Glutamatergic neuron (in vitro differentiated cells): ENCODE measurements at regions not wholly inside any gene's neighbourhood (a gene's known extent, or its start where the extent isn't known, plus 50 kb on each side); places are given as distances from the start of the nearest gene placed in this dataset.

Source experiments
- DNase-seq: peaks from one replicate; pipeline ENCODE4 v3.0.0; 2022
- H3K27ac Mint-ChIP-seq: one replicate; pipeline ENCODE4 v1.8.0; 2020; ENCODE audit warnings: mild to moderate bottlenecking, mixed read lengths, inconsistent platforms; ENCODE audit not compliant: unreplicated experiment
- H3K27me3 Mint-ChIP-seq: one replicate; pipeline ENCODE4 v1.8.0; 2020; ENCODE audit warnings: mild to moderate bottlenecking, moderate library complexity, mixed read lengths, inconsistent platforms; ENCODE audit not compliant: unreplicated experiment
- H3K36me3 Mint-ChIP-seq: one replicate; pipeline ENCODE4 v1.8.0; 2020; ENCODE audit warnings: mild to moderate bottlenecking, mixed read lengths, inconsistent platforms; ENCODE audit not compliant: unreplicated experiment
- H3K4me1 Mint-ChIP-seq: one replicate; pipeline ENCODE4 v1.8.0; 2020; ENCODE audit warnings: mild to moderate bottlenecking, low read depth, mixed read lengths, inconsistent platforms; ENCODE audit not compliant: unreplicated experiment
- H3K4me3 Mint-ChIP-seq: one replicate; pipeline ENCODE4 v1.8.0; 2020; ENCODE audit warnings: mild to moderate bottlenecking, mixed read lengths, inconsistent platforms; ENCODE audit not compliant: unreplicated experiment
- H3K9me3 Mint-ChIP-seq: one replicate; pipeline ENCODE4 v1.8.0; 2020; ENCODE audit warnings: mild to moderate bottlenecking, moderate library complexity, mixed read lengths, inconsistent platforms; ENCODE audit not compliant: unreplicated experiment
- CTCF ChIP-seq: fragments of 200-600 bp; sonication (generic); IDR thresholded peaks from one replicate; pipeline ENCODE4 v1.5.0; 2021; ENCODE audit not compliant: partially characterized antibody, unreplicated experiment

GRCh38 chr10:80702143-80702542 lies 164.4 kb downstream of the SH2D4B start:
- no peak for TF ChIP-seq CTCF
- no peaks in the 10 kb centered on the region for H3K9me3 Mint-ChIP-seq
- DNase-seq = no peak
- H3K27ac Mint-ChIP-seq = no peak overlapping the region
- peaks cover 4% of the 10 kb centered on the region for H3K27me3 Mint-ChIP-seq
- H3K4me1 Mint-ChIP-seq = peaks cover 29% of the 10 kb centered on the region
- H3K36me3 Mint-ChIP-seq = no peaks in the 10 kb centered on the region
- H3K4me3 Mint-ChIP-seq = no peak overlapping the region

- no peak for TF ChIP-seq CTCF
- Mint-ChIP-seq H3K4me3 (no peak overlapping the region), H3K36me3 (no peaks in the 10 kb centered on the region), H3K27me3 (peaks cover 1% of the 10 kb centered on the region), H3K9me3 (no peaks in the 10 kb centered on the region), H3K27ac (no peak overlapping the region), H3K4me1 (peaks cover 24% of the 10 kb centered on the region)
- no peak for DNase-seq
Measured at GRCh38 chr10:80705899-80706298, 168.2 kb downstream of the SH2D4B start.

GRCh38 chr10:80708185-80708584 lies 170.5 kb downstream of the SH2D4B start:
- Mint-ChIP-seq H3K9me3 (no peaks in the 10 kb centered on the region), H3K27me3 (no peaks in the 10 kb centered on the region), H3K36me3 (no peaks in the 10 kb centered on the region), H3K27ac (no peak overlapping the region), H3K4me1 (peaks cover 17% of the 10 kb centered on the region), H3K4me3 (no peak overlapping the region)
- no peak for DNase-seq
- no peak for TF ChIP-seq CTCF

GRCh38 chr10:80708808-80709207 lies 171.1 kb downstream of the SH2D4B start:
- no peaks in the 10 kb centered on the region for H3K36me3 Mint-ChIP-seq
- H3K4me3 Mint-ChIP-seq = no peak overlapping the region
- TF ChIP-seq CTCF = no peak

GRCh38 chr10:80709866-80710265 lies 172.2 kb downstream of the SH2D4B start:
- no peak for TF ChIP-seq CTCF
- peak overlapping the region; percentile 82 for H3K27ac Mint-ChIP-seq
- no peaks in the 10 kb centered on the region for H3K27me3 Mint-ChIP-seq
- H3K4me3 Mint-ChIP-seq = no peak overlapping the region
- no peak for DNase-seq
- no peaks in the 10 kb centered on the region for H3K9me3 Mint-ChIP-seq
- peaks cover 7% of the 10 kb centered on the region for H3K4me1 Mint-ChIP-seq
- H3K36me3 Mint-ChIP-seq = no peaks in the 10 kb centered on the region

More at GRCh38 chr10:80708808-80709207, 171.1 kb downstream of the SH2D4B start:
- H3K27me3 Mint-ChIP-seq = no peaks in the 10 kb centered on the region
- DNase-seq = no peak
- H3K4me1 Mint-ChIP-seq = peaks cover 11% of the 10 kb centered on the region
- no peak overlapping the region for H3K27ac Mint-ChIP-seq
- H3K9me3 Mint-ChIP-seq = no peaks in the 10 kb centered on the region
